Fibroblast of gingiva (primary cell): ENCODE measurements at regions not wholly inside any gene's neighbourhood (a gene's known extent, or its start where the extent isn't known, plus 50 kb on each side); places are given as distances from the start of the nearest gene placed in this dataset.

ENCODE experiments used
- DNase-seq: peaks from one replicate; pipeline ENCODE4 v3.0.0-alpha.2; 2011; ENCODE audit warnings: low read depth

GRCh38 chr2:139293992-139294548, 513.9 kb upstream of the NXPH2 start:
- DNase-seq: no peak

GRCh38 chr2:139281124-139281523, 500.9 kb upstream of the NXPH2 start:
- DNase-seq: no peak

- DNase-seq: no peak
Observed at GRCh38 chr2:139271879-139272278, 491.7 kb upstream of the NXPH2 start.

GRCh38 chr2:139271149-139271548, 491.0 kb upstream of the NXPH2 start:
- no peak for DNase-seq

GRCh38 chr2:139260052-139260430, 479.9 kb upstream of the NXPH2 start:
- no peak for DNase-seq

- DNase-seq: no peak
Observed at GRCh38 chr2:139259422-139260051, 479.3 kb upstream of the NXPH2 start.

- no peak for DNase-seq
Observed at GRCh38 chr2:139241286-139241685, 461.1 kb upstream of the NXPH2 start.

GRCh38 chr2:139237023-139237422, 456.8 kb upstream of the NXPH2 start:
- no peak for DNase-seq

- no peak for DNase-seq
Observed at GRCh38 chr2:139230881-139231280, 450.7 kb upstream of the NXPH2 start.

GRCh38 chr2:139228276-139228675, 448.1 kb upstream of the NXPH2 start:
- no peak for DNase-seq

- no peak for DNase-seq
Observed at GRCh38 chr2:139225961-139226360, 445.8 kb upstream of the NXPH2 start.

GRCh38 chr2:139218181-139218580, 438.0 kb upstream of the NXPH2 start:
- DNase-seq: no peak

GRCh38 chr2:139217641-139218040, 437.5 kb upstream of the NXPH2 start:
- DNase-seq: no peak

GRCh38 chr2:139216435-139216834, 436.2 kb upstream of the NXPH2 start:
- no peak for DNase-seq

- DNase-seq: no peak
Observed at GRCh38 chr2:139214801-139215200, 434.6 kb upstream of the NXPH2 start.

- no peak for DNase-seq
Observed at GRCh38 chr2:139209586-139209985, 429.4 kb upstream of the NXPH2 start.

GRCh38 chr2:139201516-139201915, 421.3 kb upstream of the NXPH2 start:
- DNase-seq: no peak

- DNase-seq: no peak
Observed at GRCh38 chr2:139196754-139197153, 416.6 kb upstream of the NXPH2 start.

GRCh38 chr2:139194546-139194945, 414.4 kb upstream of the NXPH2 start:
- no peak for DNase-seq

- DNase-seq: no peak
Observed at GRCh38 chr2:139177041-139177440, 396.9 kb upstream of the NXPH2 start.

GRCh38 chr2:139175510-139175909, 395.3 kb upstream of the NXPH2 start:
- no peak for DNase-seq

GRCh38 chr2:139170406-139170805, 390.2 kb upstream of the NXPH2 start:
- DNase-seq: no peak

- no peak for DNase-seq
Observed at GRCh38 chr2:139165601-139166000, 385.4 kb upstream of the NXPH2 start.

GRCh38 chr2:139165041-139165440, 384.9 kb upstream of the NXPH2 start:
- DNase-seq: no peak
